Central memory CD8-positive, alpha-beta T cell (primary cell): ENCODE measurements at regions not wholly inside any gene's neighbourhood (a gene's known extent, or its start where the extent isn't known, plus 50 kb on each side); places are given as distances from the start of the nearest gene placed in this dataset.

Source experiments
- ATAC-seq: fragments of 150-1000 bp; cut with Tn5 transposase; replicated peaks from 2 replicates; pipeline ENCODE4 v1.10.0; 2022; ENCODE audit warnings: mild to moderate bottlenecking, moderate FRiP score, moderate number of reproducible peaks; ENCODE audit not compliant: poor library complexity, severe bottlenecking; ENCODE audit errors: extremely low read depth
- DNase-seq, 2 donors: peaks; one replicate each; pipeline ENCODE4 v3.0.0; 2021; ENCODE audit warnings: low spot score in 2 of 2
- H3K27ac Mint-ChIP-seq: one replicate; pipeline ENCODE4 v1.8.0; 2022; ENCODE audit warnings: low read depth, mild to moderate bottlenecking, moderate library complexity, mixed read lengths
- H3K27me3 Mint-ChIP-seq: one replicate; pipeline ENCODE4 v1.8.0; 2022; ENCODE audit warnings: mixed read lengths
- H3K36me3 Mint-ChIP-seq: one replicate; pipeline ENCODE4 v1.8.0; 2022; ENCODE audit warnings: mild to moderate bottlenecking, moderate library complexity, mixed read lengths; ENCODE audit not compliant: insufficient read depth
- H3K4me1 Mint-ChIP-seq: one replicate; pipeline ENCODE4 v1.8.0; 2022; ENCODE audit warnings: mixed read lengths
- H3K4me3 Mint-ChIP-seq: one replicate; pipeline ENCODE4 v1.8.0; 2022; ENCODE audit warnings: mild to moderate bottlenecking, moderate library complexity, mixed read lengths
- H3K9me3 Mint-ChIP-seq: one replicate; pipeline ENCODE4 v1.8.0; 2022; ENCODE audit warnings: mixed read lengths

GRCh38 chr16:66043326-66043725 lies 323.2 kb upstream of the CDH5 start:
- Mint-ChIP-seq H3K4me1 (no peaks in the 10 kb centered on the region), H3K9me3 (no peaks in the 10 kb centered on the region), H3K36me3 (no peaks in the 10 kb centered on the region), H3K4me3 (no peak overlapping the region), H3K27ac (no peak overlapping the region), H3K27me3 (peaks cover 31% of the 10 kb centered on the region)
- no peak for DNase-seq
- no peak for ATAC-seq

- Mint-ChIP-seq H3K4me3 (no peak overlapping the region), H3K36me3 (no peaks in the 10 kb centered on the region), H3K27ac (no peak overlapping the region), H3K9me3 (no peaks in the 10 kb centered on the region), H3K4me1 (no peaks in the 10 kb centered on the region), H3K27me3 (peaks cover 37% of the 10 kb centered on the region)
- DNase-seq (no peak), ATAC-seq (no peak)
Observed at GRCh38 chr16:66042341-66042740, 324.1 kb upstream of the CDH5 start.

- no peak overlapping the region for H3K4me3 Mint-ChIP-seq
- ATAC-seq (no peak), DNase-seq (no peak)
- no peaks in the 10 kb centered on the region for H3K9me3 Mint-ChIP-seq
- no peak overlapping the region for H3K27ac Mint-ChIP-seq
- H3K36me3 Mint-ChIP-seq: no peaks in the 10 kb centered on the region
- peaks cover 37% of the 10 kb centered on the region for H3K27me3 Mint-ChIP-seq
- H3K4me1 Mint-ChIP-seq: no peaks in the 10 kb centered on the region
Observed at GRCh38 chr16:66041907-66042306, 324.6 kb upstream of the CDH5 start.

- ATAC-seq (no peak), DNase-seq (no peak)
- no peaks in the 10 kb centered on the region for H3K36me3 Mint-ChIP-seq
- no peaks in the 10 kb centered on the region for H3K4me1 Mint-ChIP-seq
- H3K9me3 Mint-ChIP-seq: no peaks in the 10 kb centered on the region
- no peak overlapping the region for H3K27ac Mint-ChIP-seq
- H3K27me3 Mint-ChIP-seq: peaks cover 34% of the 10 kb centered on the region
- H3K4me3 Mint-ChIP-seq: no peak overlapping the region
Observed at GRCh38 chr16:66039793-66040192, 326.7 kb upstream of the CDH5 start.

GRCh38 chr16:66036793-66037715 lies 329.4 kb upstream of the CDH5 start:
- H3K27ac Mint-ChIP-seq: no peak overlapping the region

GRCh38 chr16:66036184-66036583 lies 330.3 kb upstream of the CDH5 start:
- no peaks in the 10 kb centered on the region for H3K9me3 Mint-ChIP-seq
- no peak overlapping the region for H3K27ac Mint-ChIP-seq
- H3K27me3 Mint-ChIP-seq: peaks cover 26% of the 10 kb centered on the region
- H3K36me3 Mint-ChIP-seq: no peaks in the 10 kb centered on the region
- H3K4me1 Mint-ChIP-seq: no peaks in the 10 kb centered on the region
- no peak for ATAC-seq
- no peak for DNase-seq
- H3K4me3 Mint-ChIP-seq: no peak overlapping the region

More at GRCh38 chr16:66036793-66037715, 329.4 kb upstream of the CDH5 start:
- ATAC-seq (no peak), DNase-seq (no peak)
- Mint-ChIP-seq H3K4me1 (no peaks in the 10 kb centered on the region), H3K9me3 (no peaks in the 10 kb centered on the region), H3K27me3 (peaks cover 22% of the 10 kb centered on the region), H3K36me3 (no peaks in the 10 kb centered on the region), H3K4me3 (no peak overlapping the region)

GRCh38 chr16:66035096-66035495 lies 331.4 kb upstream of the CDH5 start:
- Mint-ChIP-seq H3K27me3 (peaks cover 26% of the 10 kb centered on the region), H3K9me3 (no peaks in the 10 kb centered on the region), H3K36me3 (no peaks in the 10 kb centered on the region), H3K4me3 (no peak overlapping the region), H3K4me1 (no peaks in the 10 kb centered on the region), H3K27ac (no peak overlapping the region)
- ATAC-seq (no peak), DNase-seq (no peak)

- Mint-ChIP-seq H3K36me3 (no peaks in the 10 kb centered on the region), H3K4me1 (no peaks in the 10 kb centered on the region), H3K4me3 (no peak overlapping the region), H3K27ac (no peak overlapping the region), H3K27me3 (peaks cover 13% of the 10 kb centered on the region), H3K9me3 (no peaks in the 10 kb centered on the region)
- no peak for DNase-seq
- no peak for ATAC-seq
Observed at GRCh38 chr16:66032841-66033240, 333.6 kb upstream of the CDH5 start.

- Mint-ChIP-seq H3K9me3 (no peaks in the 10 kb centered on the region), H3K27ac (no peak overlapping the region), H3K4me3 (no peak overlapping the region), H3K36me3 (peaks cover 2% of the 10 kb centered on the region), H3K27me3 (peaks cover 12% of the 10 kb centered on the region), H3K4me1 (no peaks in the 10 kb centered on the region)
- no peak for ATAC-seq
- DNase-seq: no peak
Observed at GRCh38 chr16:66030036-66030435, 336.5 kb upstream of the CDH5 start.

GRCh38 chr16:66028510-66029216 lies 337.8 kb upstream of the CDH5 start:
- Mint-ChIP-seq H3K4me3 (no peak overlapping the region), H3K27ac (no peak overlapping the region), H3K4me1 (no peaks in the 10 kb centered on the region), H3K9me3 (peaks cover 4% of the 10 kb centered on the region), H3K36me3 (peaks cover 2% of the 10 kb centered on the region), H3K27me3 (peaks cover 12% of the 10 kb centered on the region)
- no peak for ATAC-seq
- no peak for DNase-seq

GRCh38 chr16:66026787-66027330 lies 339.6 kb upstream of the CDH5 start:
- DNase-seq (no peak), ATAC-seq (no peak)
- H3K36me3 Mint-ChIP-seq: peaks cover 2% of the 10 kb centered on the region
- peaks cover 5% of the 10 kb centered on the region for H3K9me3 Mint-ChIP-seq
- no peak overlapping the region for H3K4me3 Mint-ChIP-seq
- H3K27me3 Mint-ChIP-seq: peaks cover 8% of the 10 kb centered on the region
- no peaks in the 10 kb centered on the region for H3K4me1 Mint-ChIP-seq
- H3K27ac Mint-ChIP-seq: no peak overlapping the region

- no peak for ATAC-seq
Observed at GRCh38 chr16:66026211-66026610, 340.3 kb upstream of the CDH5 start.

GRCh38 chr16:66025751-66026150 lies 340.7 kb upstream of the CDH5 start:
- Mint-ChIP-seq H3K4me1 (no peaks in the 10 kb centered on the region), H3K4me3 (no peak overlapping the region), H3K9me3 (peaks cover 5% of the 10 kb centered on the region), H3K27me3 (peaks cover 14% of the 10 kb centered on the region), H3K36me3 (peaks cover 2% of the 10 kb centered on the region), H3K27ac (no peak overlapping the region)
- ATAC-seq (no peak), DNase-seq (no peak)

More at GRCh38 chr16:66026211-66026610, 340.3 kb upstream of the CDH5 start:
- DNase-seq: no peak
- Mint-ChIP-seq H3K4me1 (no peaks in the 10 kb centered on the region), H3K4me3 (no peak overlapping the region), H3K36me3 (peaks cover 2% of the 10 kb centered on the region), H3K9me3 (peaks cover 5% of the 10 kb centered on the region), H3K27me3 (peaks cover 12% of the 10 kb centered on the region), H3K27ac (no peak overlapping the region)
